H9 (cell line): ENCODE measurements at regions not wholly inside any gene's neighbourhood (a gene's known extent, or its start where the extent isn't known, plus 50 kb on each side); places are given as distances from the start of the nearest gene placed in this dataset.

Experiments
- DNase-seq: peaks from one replicate; pipeline ENCODE4 v3.0.0-alpha.2; 2017
- H2AFZ ChIP-seq: one replicate; pipeline ENCODE4 v1.6.1; 2013; ENCODE audit warnings: mild to moderate bottlenecking, low read length, control low read depth, moderate library complexity
- H2AK5ac ChIP-seq: 2 replicates; pipeline ENCODE4 v1.6.1; 2013; ENCODE audit warnings: low read length, control low read depth, mixed read lengths; ENCODE audit not compliant: insufficient read length
- H2BK120ac ChIP-seq: one replicate; pipeline ENCODE4 v1.6.1; 2013; ENCODE audit warnings: low read depth, mild to moderate bottlenecking, low read length, control low read depth, inconsistent platforms; ENCODE audit not compliant: poor library complexity, severe bottlenecking
- H2BK12ac ChIP-seq: 2 replicates; pipeline ENCODE4 v1.6.1; 2013; ENCODE audit warnings: low read length, control low read depth, mixed read lengths, low read depth; ENCODE audit not compliant: insufficient read length
- H2BK15ac ChIP-seq: 2 replicates; pipeline ENCODE4 v1.6.1; 2013; ENCODE audit warnings: low read depth, low read length, control low read depth
- H2BK20ac ChIP-seq: one replicate; pipeline ENCODE4 v1.6.1; 2013; ENCODE audit warnings: low read depth, mild to moderate bottlenecking, low read length, control low read depth, inconsistent platforms; ENCODE audit not compliant: poor library complexity, severe bottlenecking
- H2BK5ac ChIP-seq: 2 replicates; pipeline ENCODE4 v1.6.1; 2013; ENCODE audit warnings: low read length, control low read depth, mixed read lengths; ENCODE audit not compliant: insufficient read length
- H3K14ac ChIP-seq: 2 replicates; pipeline ENCODE4 v1.6.1; 2013; ENCODE audit warnings: low read length, control low read depth; ENCODE audit not compliant: insufficient read depth
- H3K18ac ChIP-seq: 2 replicates; pipeline ENCODE4 v1.6.1; 2013; ENCODE audit warnings: low read depth, mild to moderate bottlenecking, mixed read lengths, low read length, control low read depth; ENCODE audit not compliant: insufficient read length
- H3K23ac ChIP-seq: 2 replicates; pipeline ENCODE4 v1.6.1; 2013; ENCODE audit warnings: low read length, control low read depth, mixed read lengths, low read depth; ENCODE audit not compliant: insufficient read length
- H3K23me2 ChIP-seq: 2 replicates; pipeline ENCODE4 v1.6.1; 2013; ENCODE audit warnings: low read depth, mild to moderate bottlenecking, mixed read lengths, low read length, control low read depth; ENCODE audit not compliant: insufficient read length, poor library complexity, severe bottlenecking
- H3K27ac ChIP-seq: 2 replicates; pipeline ENCODE4 v1.5.1; 2013; ENCODE audit warnings: low read length, control low read depth, mixed read lengths, low read depth; ENCODE audit not compliant: insufficient read length
- H3K27me3 ChIP-seq: 2 replicates; pipeline ENCODE4 v1.6.1; 2013; ENCODE audit warnings: low read length, control low read depth, inconsistent platforms; ENCODE audit not compliant: insufficient read depth
- H3K4ac ChIP-seq: 2 replicates; pipeline ENCODE4 v1.6.1; 2013; ENCODE audit warnings: low read depth, mild to moderate bottlenecking, control low read depth, inconsistent platforms, low read length, moderate library complexity
- H3K4me1 ChIP-seq: 2 replicates; pipeline ENCODE4 v1.6.1; 2013; ENCODE audit warnings: low read length, control low read depth, inconsistent platforms; ENCODE audit not compliant: insufficient read depth
- H3K4me2 ChIP-seq: 2 replicates; pipeline ENCODE4 v1.6.1; 2013; ENCODE audit warnings: low read length, control low read depth, mixed read lengths; ENCODE audit not compliant: insufficient read length, insufficient read depth
- H3K56ac ChIP-seq: 2 replicates; pipeline ENCODE4 v1.6.1; 2013; ENCODE audit warnings: low read depth, mild to moderate bottlenecking, mixed read lengths, low read length, control low read depth; ENCODE audit not compliant: insufficient read length
- H3K79me1 ChIP-seq: 2 replicates; pipeline ENCODE4 v1.6.1; 2013; ENCODE audit warnings: low read depth, mild to moderate bottlenecking, moderate library complexity, low read length, control low read depth, inconsistent platforms; ENCODE audit not compliant: insufficient read depth, poor library complexity, severe bottlenecking
- H3K79me2 ChIP-seq: 2 replicates; pipeline ENCODE4 v1.6.1; 2013; ENCODE audit warnings: low read length, control low read depth, inconsistent platforms; ENCODE audit not compliant: insufficient read depth
- H3K9ac ChIP-seq: 2 replicates; pipeline ENCODE4 v1.6.1; 2013; ENCODE audit warnings: low read length, control low read depth, mixed read lengths; ENCODE audit not compliant: insufficient read length; ENCODE audit errors: extremely low read depth
- H3K9me3 ChIP-seq: one replicate; pipeline ENCODE4 v1.6.1; 2013; ENCODE audit warnings: low read depth, low read length, inconsistent platforms; ENCODE audit not compliant: control insufficient read depth
- H3T11ph ChIP-seq: one replicate; pipeline ENCODE4 v1.6.1; 2013; ENCODE audit warnings: mild to moderate bottlenecking, low read length, control low read depth, inconsistent platforms
- H4K20me1 ChIP-seq: one replicate; pipeline ENCODE4 v1.6.1; 2013; ENCODE audit not compliant: control insufficient read depth, insufficient read length, insufficient read depth
- H4K5ac ChIP-seq: 2 replicates; pipeline ENCODE4 v1.6.1; 2013; ENCODE audit warnings: low read depth, mild to moderate bottlenecking, mixed read lengths, low read length, control low read depth; ENCODE audit not compliant: insufficient read length
- H4K8ac ChIP-seq: replicated peaks from 2 replicates; pipeline ENCODE4 v1.6.1; 2013; ENCODE audit warnings: low read length, control low read depth, mixed read lengths, low read depth; ENCODE audit not compliant: insufficient read length
- H4K91ac ChIP-seq: 2 replicates; pipeline ENCODE4 v1.6.1; 2013; ENCODE audit warnings: low read depth, mild to moderate bottlenecking, moderate library complexity, mixed read lengths, low read length, control low read depth; ENCODE audit not compliant: insufficient read length
- H3K27ac Mint-ChIP-seq, 3 experiments: 2 replicates in 2 of 3; 3 replicates in 1 of 3; pipeline ENCODE4 v1.8.0; 2020 to 2021; ENCODE audit warnings: mixed read lengths in 3 of 3, mild to moderate bottlenecking in 1 of 3, moderate library complexity in 1 of 3
- H3K27me3 Mint-ChIP-seq: 2 replicates; pipeline ENCODE4 v1.8.0; 2021; ENCODE audit warnings: low read depth, mild to moderate bottlenecking, moderate library complexity, mixed read lengths
- H3K36me3 Mint-ChIP-seq, 3 experiments: 2 replicates in 2 of 3; 3 replicates in 1 of 3; pipeline ENCODE4 v1.8.0; 2020 to 2021; ENCODE audit warnings: low read depth in 3 of 3, mixed read lengths in 3 of 3; ENCODE audit not compliant: insufficient read depth in 1 of 3
- H3K4me1 Mint-ChIP-seq, 2 experiments: 2 replicates each; pipeline ENCODE4 v1.8.0; 2020; ENCODE audit warnings: mixed read lengths in 2 of 2
- H3K4me3 Mint-ChIP-seq, 2 experiments: 2 replicates in 1 of 2; 3 replicates in 1 of 2; pipeline ENCODE4 v1.8.0; 2020 to 2021; ENCODE audit warnings: mild to moderate bottlenecking in 2 of 2, mixed read lengths in 2 of 2, moderate library complexity in 1 of 2
- H3K9me3 Mint-ChIP-seq, 2 experiments: 2 replicates in 1 of 2; 3 replicates in 1 of 2; pipeline ENCODE4 v1.8.0; 2020; ENCODE audit warnings: mild to moderate bottlenecking in 2 of 2, mixed read lengths in 2 of 2, moderate library complexity in 1 of 2
- WGBS: extraction: QIAGEN DNeasy Blood & Tissue Kit; methylation state at CpG from one replicate; pipeline ENCODE4 v1.1.7; 2013; ENCODE audit warnings: missing lambda C conversion rate, low lambda C conversion rate, mixed read lengths; ENCODE audit not compliant: insufficient read length; ENCODE audit errors: extremely low coverage; 5-methylcytosine and 5-hydroxymethylcytosine counted together
- TF ChIP-seq, protein P1 (sequence below): fragments of 200-600 bp; sonication (generic); conservative IDR thresholded peaks from 3 replicates; pipeline ENCODE4 v1.8.0; 2021; ENCODE audit warnings: antibody characterized with exemption, mild to moderate bottlenecking

DNA sequence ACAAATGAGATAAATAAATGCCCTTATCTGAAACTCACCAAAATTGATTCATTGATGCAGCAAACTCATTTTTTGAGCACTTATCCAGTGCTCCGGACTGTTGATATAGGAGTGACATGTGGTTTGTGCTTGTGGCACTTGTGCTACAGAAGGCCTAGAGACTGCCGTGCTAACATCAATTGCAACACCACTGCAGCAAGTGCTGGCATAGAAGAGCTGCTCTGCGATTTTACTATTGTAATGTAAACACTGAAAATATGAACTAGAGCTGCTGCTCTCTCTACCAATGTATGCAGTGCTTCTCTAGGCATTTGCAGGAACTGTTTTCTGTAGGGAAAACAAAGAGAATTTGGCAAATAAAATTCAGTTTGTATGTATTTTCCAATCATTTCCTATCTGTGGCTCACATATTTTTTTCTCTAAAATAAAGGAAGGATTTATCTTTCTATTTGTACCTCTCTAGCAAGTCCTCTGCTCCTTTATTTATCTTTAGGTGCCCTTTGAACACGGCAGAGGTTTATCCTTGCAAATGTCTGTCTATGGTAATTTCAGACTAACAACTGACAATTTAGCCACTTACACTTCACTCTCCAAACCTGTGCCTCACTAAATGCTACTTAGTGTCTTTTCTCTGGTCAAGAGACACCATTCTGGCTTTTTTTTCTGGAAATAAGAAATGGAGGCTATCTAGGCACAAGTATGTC, 409.5 kb upstream of the ADGRL2 start:
- no peak overlapping the region for H3K9ac ChIP-seq
- H3K9me3 Mint-ChIP-seq = peaks cover 0 to 4% of the 10 kb centered on the region in 2 experiments; a peak in 1 of 5 replicates

More for the DNA sequence above, 409.5 kb upstream of the ADGRL2 start:
- Histone ChIP-seq H2AK5ac (no peak overlapping the region), H3K23ac (no peak overlapping the region), H3K4me2 (no peak overlapping the region), H2BK120ac (no peak overlapping the region), H2BK15ac (no peak overlapping the region), H2BK12ac (no peak overlapping the region), H3K4ac (no peak overlapping the region), H3K18ac (no peak overlapping the region), H4K20me1 (no peaks in the 10 kb centered on the region), H3K79me2 (no peaks in the 10 kb centered on the region), H2AFZ (no peak overlapping the region), H3K79me1 (no peaks in the 10 kb centered on the region), H2BK5ac (no peak overlapping the region), H4K5ac (no peak overlapping the region), H3T11ph (no peak overlapping the region), H3K27ac (no peak overlapping the region), H4K91ac (no peak overlapping the region), H2BK20ac (no peak overlapping the region), H3K4me1 (no peaks in the 10 kb centered on the region), H3K9me3 (no peaks in the 10 kb centered on the region), H3K56ac (no peak overlapping the region), H4K8ac (no peak overlapping the region), H3K23me2 (no peaks in the 10 kb centered on the region), H3K27me3 (no peaks in the 10 kb centered on the region), H3K14ac (no peak overlapping the region)
- no peak overlapping the region for H3K4me3 Mint-ChIP-seq
- no peaks in the 10 kb centered on the region for H3K36me3 Mint-ChIP-seq
- H3K27ac Mint-ChIP-seq = no peak overlapping the region
- H3K4me1 Mint-ChIP-seq = peaks cover 0 to 2% of the 10 kb centered on the region in 2 experiments; a peak in 1 of 4 replicates
- TF ChIP-seq, protein P1, sequence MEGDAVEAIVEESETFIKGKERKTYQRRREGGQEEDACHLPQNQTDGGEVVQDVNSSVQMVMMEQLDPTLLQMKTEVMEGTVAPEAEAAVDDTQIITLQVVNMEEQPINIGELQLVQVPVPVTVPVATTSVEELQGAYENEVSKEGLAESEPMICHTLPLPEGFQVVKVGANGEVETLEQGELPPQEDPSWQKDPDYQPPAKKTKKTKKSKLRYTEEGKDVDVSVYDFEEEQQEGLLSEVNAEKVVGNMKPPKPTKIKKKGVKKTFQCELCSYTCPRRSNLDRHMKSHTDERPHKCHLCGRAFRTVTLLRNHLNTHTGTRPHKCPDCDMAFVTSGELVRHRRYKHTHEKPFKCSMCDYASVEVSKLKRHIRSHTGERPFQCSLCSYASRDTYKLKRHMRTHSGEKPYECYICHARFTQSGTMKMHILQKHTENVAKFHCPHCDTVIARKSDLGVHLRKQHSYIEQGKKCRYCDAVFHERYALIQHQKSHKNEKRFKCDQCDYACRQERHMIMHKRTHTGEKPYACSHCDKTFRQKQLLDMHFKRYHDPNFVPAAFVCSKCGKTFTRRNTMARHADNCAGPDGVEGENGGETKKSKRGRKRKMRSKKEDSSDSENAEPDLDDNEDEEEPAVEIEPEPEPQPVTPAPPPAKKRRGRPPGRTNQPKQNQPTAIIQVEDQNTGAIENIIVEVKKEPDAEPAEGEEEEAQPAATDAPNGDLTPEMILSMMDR = no peak
- no CpG with 5 or more reads among the region's 4 CpGs for WGBS
- H3K27me3 Mint-ChIP-seq = no peaks in the 10 kb centered on the region
- DNase-seq = no peak
